Liver (tissue), 3 donors: ENCODE measurements at regions not wholly inside any gene's neighbourhood (a gene's known extent, or its start where the extent isn't known, plus 50 kb on each side); places are given as distances from the start of the nearest gene placed in this dataset.

Experiments used
- ATF3 ChIP-seq: IDR thresholded peaks from 2 replicates; pipeline ENCODE4 v1.6.1; 2016; ENCODE audit warnings: antibody characterized with exemption
- CTCF ChIP-seq: fragments of 150-350 bp; IDR thresholded peaks from 2 replicates; pipeline ENCODE4 v1.5.1; 2017; ENCODE audit warnings: improper control_type of control experiment, low read depth, low read length; ENCODE audit not compliant: missing input control
- RAD21 ChIP-seq, 2 donors: IDR thresholded peaks; 2 replicates each; pipeline ENCODE4 v1.6.1; 2016; ENCODE audit warnings: antibody characterized with exemption in 2 of 2, mild to moderate bottlenecking in 2 of 2
- TAF1 ChIP-seq: conservative IDR thresholded peaks from 2 replicates; pipeline ENCODE4 v1.6.1; 2016; ENCODE audit warnings: antibody characterized with exemption, mild to moderate bottlenecking
- ZBTB33 ChIP-seq: IDR thresholded peaks from 2 replicates; pipeline ENCODE4 v1.6.1; 2016; ENCODE audit warnings: antibody characterized with exemption
- donor health status: healthy.
- donor health status: healthy.

GRCh38 chr5:117220730-117221129 is 646.1 kb upstream of the SEMA6A start:
- TF ChIP-seq CTCF (no peak), RAD21 (IDR thresholded peaks at IDR 0.05) (no peak), TAF1 (no peak), ATF3 (no peak), ZBTB33 (no peak)
